ENCODE measurements at regions not wholly inside any gene's neighbourhood (a gene's known extent, or its start where the extent isn't known, plus 50 kb on each side); places are given as distances from the start of the nearest gene placed in this dataset.

DNA sequence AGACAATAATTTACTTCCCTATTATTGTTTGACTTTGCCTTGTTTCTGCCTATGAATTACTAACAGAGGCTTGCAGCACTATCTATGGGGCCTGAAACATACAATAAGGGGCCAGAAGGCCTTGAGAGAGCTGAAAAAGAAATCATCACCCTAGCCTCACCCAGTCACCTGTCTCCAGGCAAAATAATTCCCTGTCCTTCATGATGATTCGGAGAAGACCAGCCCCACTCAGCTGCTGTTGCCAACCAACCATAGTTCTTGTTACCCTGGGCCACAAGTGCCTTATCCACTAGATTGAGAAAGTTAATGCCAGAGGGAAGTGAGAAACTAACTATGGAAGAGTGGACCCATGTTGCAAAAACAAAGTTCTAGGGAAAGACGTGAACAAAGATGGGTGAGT is 97.1 kb downstream of the ARF6 start:
- Mint-ChIP-seq H3K4me1 (peaks cover 11% of the 10 kb centered on the region), H3K9me3 (no peaks in the 10 kb centered on the region), H3K27me3 (ENCODE audit: insufficient read depth) (peaks cover 2% of the 10 kb centered on the region), H3K27ac (no peak overlapping the region), H3K36me3 (ENCODE audit: low read depth) (no peaks in the 10 kb centered on the region), H3K4me3 (no peak overlapping the region)
- Histone ChIP-seq H3K9ac (ENCODE audit: extremely low read depth, low read length, poor library complexity, severe bottlenecking) (no peak overlapping the region), H3K9me3 (ENCODE audit: control insufficient read depth, low read length) (no peaks in the 10 kb centered on the region), H3K27me3 (ENCODE audit: control insufficient read depth, insufficient read depth, low read length, poor library complexity, severe bottlenecking) (no peaks in the 10 kb centered on the region), H3K27ac (ENCODE audit: low read depth, low read length) (no peak overlapping the region), H3K4me3 (ENCODE audit: low read length) (no peak overlapping the region), H3K36me3 (ENCODE audit: control insufficient read depth, insufficient read depth, low read length) (no peaks in the 10 kb centered on the region), H3K4me1 (ENCODE audit: control insufficient read depth, insufficient read depth, low read length) (no peaks in the 10 kb centered on the region)
- no peak for DNase-seq
- TF ChIP-seq, protein P1, sequence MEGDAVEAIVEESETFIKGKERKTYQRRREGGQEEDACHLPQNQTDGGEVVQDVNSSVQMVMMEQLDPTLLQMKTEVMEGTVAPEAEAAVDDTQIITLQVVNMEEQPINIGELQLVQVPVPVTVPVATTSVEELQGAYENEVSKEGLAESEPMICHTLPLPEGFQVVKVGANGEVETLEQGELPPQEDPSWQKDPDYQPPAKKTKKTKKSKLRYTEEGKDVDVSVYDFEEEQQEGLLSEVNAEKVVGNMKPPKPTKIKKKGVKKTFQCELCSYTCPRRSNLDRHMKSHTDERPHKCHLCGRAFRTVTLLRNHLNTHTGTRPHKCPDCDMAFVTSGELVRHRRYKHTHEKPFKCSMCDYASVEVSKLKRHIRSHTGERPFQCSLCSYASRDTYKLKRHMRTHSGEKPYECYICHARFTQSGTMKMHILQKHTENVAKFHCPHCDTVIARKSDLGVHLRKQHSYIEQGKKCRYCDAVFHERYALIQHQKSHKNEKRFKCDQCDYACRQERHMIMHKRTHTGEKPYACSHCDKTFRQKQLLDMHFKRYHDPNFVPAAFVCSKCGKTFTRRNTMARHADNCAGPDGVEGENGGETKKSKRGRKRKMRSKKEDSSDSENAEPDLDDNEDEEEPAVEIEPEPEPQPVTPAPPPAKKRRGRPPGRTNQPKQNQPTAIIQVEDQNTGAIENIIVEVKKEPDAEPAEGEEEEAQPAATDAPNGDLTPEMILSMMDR (conservative IDR thresholded peaks at IDR 0.05), result no peak
- 94 to 98% methylated on average over 2 of the region's 2 CpGs for WGBS, 2 experiments (ENCODE audit: insufficient coverage in 1 of 2, insufficient read length in 1 of 2)

DNA sequence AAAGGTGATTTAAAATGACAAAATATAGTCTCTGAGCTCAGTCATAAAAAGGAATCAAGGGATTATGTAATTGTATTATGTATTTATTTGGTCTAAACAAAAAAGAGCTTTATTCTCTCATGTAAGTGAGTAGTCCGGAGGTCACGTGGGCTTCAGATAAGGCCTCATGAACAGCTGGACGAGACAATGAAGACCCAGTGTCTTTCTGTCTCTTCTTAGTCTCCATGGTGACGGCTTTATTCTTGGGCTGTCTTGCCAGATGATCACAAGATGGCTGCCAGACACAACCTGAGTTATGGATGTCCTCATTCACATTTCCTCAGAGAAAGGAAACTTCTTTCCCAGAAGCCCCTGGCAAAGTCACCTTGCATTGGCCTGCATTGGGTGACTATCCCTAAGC is 98.6 kb downstream of the ARF6 start:
- Histone ChIP-seq H3K9ac (ENCODE audit: extremely low read depth, low read length, poor library complexity, severe bottlenecking) (no peak overlapping the region), H3K4me1 (ENCODE audit: control insufficient read depth, insufficient read depth, low read length) (no peaks in the 10 kb centered on the region), H3K9me3 (ENCODE audit: control insufficient read depth, low read length) (no peaks in the 10 kb centered on the region), H3K36me3 (ENCODE audit: control insufficient read depth, insufficient read depth, low read length) (no peaks in the 10 kb centered on the region), H3K27me3 (ENCODE audit: control insufficient read depth, insufficient read depth, low read length, poor library complexity, severe bottlenecking) (no peaks in the 10 kb centered on the region), H3K4me3 (ENCODE audit: low read length) (no peak overlapping the region), H3K27ac (ENCODE audit: low read depth, low read length) (no peak overlapping the region)
- no peak for DNase-seq
- Mint-ChIP-seq H3K27me3 (ENCODE audit: insufficient read depth) (peaks cover 2% of the 10 kb centered on the region), H3K4me1 (peaks cover 11% of the 10 kb centered on the region), H3K27ac (no peak overlapping the region), H3K9me3 (no peaks in the 10 kb centered on the region), H3K4me3 (no peak overlapping the region), H3K36me3 (ENCODE audit: low read depth) (no peaks in the 10 kb centered on the region)
- WGBS, 2 experiments (ENCODE audit: insufficient coverage in 1 of 2, insufficient read length in 1 of 2), result 89 to 95% methylated on average over 4 of the region's 4 CpGs
- TF ChIP-seq, protein P1 (conservative IDR thresholded peaks at IDR 0.05), result no peak

DNA sequence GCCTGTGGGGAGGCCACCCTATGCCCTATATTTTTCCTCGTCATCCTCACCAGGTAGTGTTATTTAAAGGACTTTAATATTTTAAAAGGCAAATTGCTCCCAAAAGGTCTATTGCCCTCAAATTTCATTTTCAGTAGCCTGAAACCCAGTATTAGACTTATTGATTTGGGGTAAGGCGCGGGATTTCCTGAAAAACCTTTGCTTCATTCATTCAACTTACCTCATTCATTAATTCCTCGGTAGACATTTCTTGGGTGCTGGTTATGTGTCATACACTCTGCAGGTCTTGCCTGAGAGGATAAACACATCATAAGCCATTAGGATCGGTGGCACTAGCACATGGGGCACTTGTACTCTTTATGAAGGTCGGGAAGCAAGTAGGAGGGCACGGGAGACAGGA is 99.2 kb downstream of the ARF6 start:
- WGBS, 2 experiments (ENCODE audit: insufficient coverage in 1 of 2, insufficient read length in 1 of 2), result 95 to 97% methylated on average over 6 to 7 of the region's 7 CpGs
- TF ChIP-seq, protein P1 (conservative IDR thresholded peaks at IDR 0.05), result no peak
- H3K36me3 ChIP-seq (ENCODE audit: control insufficient read depth, insufficient read depth, low read length), result no peaks in the 10 kb centered on the region
- peaks cover 2% of the 10 kb centered on the region for H3K27me3 Mint-ChIP-seq (ENCODE audit: insufficient read depth)
- H3K9me3 ChIP-seq (ENCODE audit: control insufficient read depth, low read length), result no peaks in the 10 kb centered on the region
- H3K9me3 Mint-ChIP-seq, result no peaks in the 10 kb centered on the region
- H3K4me3 ChIP-seq (ENCODE audit: low read length), result no peak overlapping the region
- H3K27ac Mint-ChIP-seq, result no peak overlapping the region
- H3K9ac ChIP-seq (ENCODE audit: extremely low read depth, low read length, poor library complexity, severe bottlenecking), result no peak overlapping the region
- H3K36me3 Mint-ChIP-seq (ENCODE audit: low read depth), result no peaks in the 10 kb centered on the region
- no peak overlapping the region for H3K27ac ChIP-seq (ENCODE audit: low read depth, low read length)
- H3K27me3 ChIP-seq (ENCODE audit: control insufficient read depth, insufficient read depth, low read length, poor library complexity, severe bottlenecking), result no peaks in the 10 kb centered on the region
- no peaks in the 10 kb centered on the region for H3K4me1 ChIP-seq (ENCODE audit: control insufficient read depth, insufficient read depth, low read length)
- peaks cover 11% of the 10 kb centered on the region for H3K4me1 Mint-ChIP-seq
- DNase-seq, result no peak
- no peak overlapping the region for H3K4me3 Mint-ChIP-seq
